HG03442 (cell line): ENCODE measurements at regions not wholly inside any gene's neighbourhood (a gene's known extent, or its start where the extent isn't known, plus 50 kb on each side); places are given as distances from the start of the nearest gene placed in this dataset.
"Not testable (repeated sequence)": the region's sequence is repeated elsewhere in the genome, so short reads cannot be mapped to it uniquely, and the experiment has no call there.

Experiments
- ATAC-seq: cut with Tn5 transposase; IDR thresholded peaks from one replicate; pipeline ENCODE4 v1.9.1; 2021; ENCODE audit warnings: mild to moderate bottlenecking, moderate library complexity; ENCODE audit not compliant: unreplicated experiment

GRCh38 chr4:79178760-79179159 is 147.1 kb downstream of the NAA11 start:
- ATAC-seq: no peak

- ATAC-seq: no peak
These were observed 148.5 kb downstream of the NAA11 start for GRCh38 chr4:79177388-79177787.

GRCh38 chr4:79176351-79176750 is 149.5 kb downstream of the NAA11 start:
- ATAC-seq: no peak

- ATAC-seq: no peak
These were observed 150.1 kb downstream of the NAA11 start for GRCh38 chr4:79175716-79176115.

- no peak for ATAC-seq
These were observed 151.2 kb downstream of the NAA11 start for GRCh38 chr4:79174490-79175252.

- ATAC-seq: no peak
These were observed 152.7 kb downstream of the NAA11 start for GRCh38 chr4:79173186-79173585.

GRCh38 chr4:79170077-79170476 is 155.8 kb downstream of the NAA11 start:
- no peak for ATAC-seq

GRCh38 chr4:79164907-79165610 is 160.8 kb downstream of the NAA11 start:
- ATAC-seq: no peak

GRCh38 chr4:79163981-79164490 is 161.8 kb downstream of the NAA11 start:
- ATAC-seq: peak; percentile 66

GRCh38 chr4:79160962-79161361 is 164.9 kb downstream of the NAA11 start:
- no peak for ATAC-seq

GRCh38 chr4:79158705-79159104 is 167.2 kb downstream of the NAA11 start:
- ATAC-seq: not testable (repeated sequence)

GRCh38 chr4:79155336-79155735 is 170.5 kb downstream of the NAA11 start:
- no peak for ATAC-seq

- no peak for ATAC-seq
These were observed 174.9 kb downstream of the NAA11 start for GRCh38 chr4:79150820-79151416.

GRCh38 chr4:79148369-79148768 is 177.5 kb downstream of the NAA11 start:
- ATAC-seq: no peak

- no peak for ATAC-seq
These were observed 178.6 kb downstream of the NAA11 start for GRCh38 chr4:79147251-79147650.

GRCh38 chr4:79141530-79141929 is 184.3 kb downstream of the NAA11 start:
- ATAC-seq: no peak

- ATAC-seq: no peak
These were observed 191.1 kb downstream of the NAA11 start for GRCh38 chr4:79134767-79135166.

- ATAC-seq: no peak
These were observed 193.0 kb downstream of the NAA11 start for GRCh38 chr4:79132826-79133225.

- no peak for ATAC-seq
These were observed 182.7 kb upstream of the PAQR3 start for GRCh38 chr4:79121875-79122358.

GRCh38 chr4:79121223-79121622 is 182.0 kb upstream of the PAQR3 start:
- ATAC-seq: no peak

- not testable (repeated sequence) for ATAC-seq
These were observed 177.8 kb upstream of the PAQR3 start for GRCh38 chr4:79117051-79117450.

GRCh38 chr4:79107014-79107413 is 167.8 kb upstream of the PAQR3 start:
- ATAC-seq: no peak
